GM21528 (cell line): ENCODE measurements at regions not wholly inside any gene's neighbourhood (a gene's known extent, or its start where the extent isn't known, plus 50 kb on each side); places are given as distances from the start of the nearest gene placed in this dataset.
"Not testable (repeated sequence)": the region's sequence is repeated elsewhere in the genome, so short reads cannot be mapped to it uniquely, and the experiment has no call there.

Experiments used
- ATAC-seq: cut with Tn5 transposase; IDR thresholded peaks from one replicate; pipeline ENCODE4 v1.9.1; 2021; ENCODE audit warnings: mild to moderate bottlenecking, moderate library complexity; ENCODE audit not compliant: unreplicated experiment, low FRiP score

DNA sequence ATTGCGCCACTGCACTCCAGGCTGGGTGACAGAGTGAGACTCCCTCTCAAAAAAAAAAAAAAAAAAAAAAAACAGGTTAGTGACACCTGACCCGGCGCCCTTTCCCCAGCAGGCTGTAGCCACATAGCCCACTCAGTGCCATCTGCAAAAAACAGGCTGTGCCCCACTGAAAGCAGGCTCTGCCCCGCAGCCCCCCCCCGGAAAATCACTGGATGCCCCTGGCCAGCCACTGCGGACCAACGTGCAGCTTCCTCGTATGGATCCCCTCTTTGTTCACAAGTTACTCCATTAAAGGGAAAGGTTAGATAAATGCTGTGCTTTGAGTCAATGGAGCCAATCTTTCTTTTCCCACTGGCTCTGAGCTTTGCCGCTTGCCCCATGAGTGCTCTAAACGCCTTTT lies 660.3 kb downstream of the TBC1D22A start:
- no peak for ATAC-seq

DNA sequence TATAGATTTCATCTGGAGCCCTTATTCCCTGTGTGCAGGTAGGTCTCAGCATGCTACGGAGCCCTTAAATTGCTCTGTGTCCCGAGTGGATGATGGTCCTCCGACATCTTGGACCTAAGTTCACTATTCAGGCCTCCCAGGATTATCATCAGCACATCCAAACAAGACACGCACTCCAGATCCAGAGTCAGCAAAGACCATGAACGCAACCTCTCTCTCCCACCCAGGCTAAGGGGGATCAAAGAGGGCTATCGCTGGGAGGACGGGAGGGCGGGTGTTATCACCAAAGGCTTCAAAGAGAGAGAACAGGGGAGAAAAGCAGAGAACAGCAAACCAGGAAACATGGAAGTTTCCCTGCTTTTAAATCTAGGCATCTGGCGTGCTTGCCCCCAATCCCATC lies 659.4 kb downstream of the TBC1D22A start:
- ATAC-seq: no peak

DNA sequence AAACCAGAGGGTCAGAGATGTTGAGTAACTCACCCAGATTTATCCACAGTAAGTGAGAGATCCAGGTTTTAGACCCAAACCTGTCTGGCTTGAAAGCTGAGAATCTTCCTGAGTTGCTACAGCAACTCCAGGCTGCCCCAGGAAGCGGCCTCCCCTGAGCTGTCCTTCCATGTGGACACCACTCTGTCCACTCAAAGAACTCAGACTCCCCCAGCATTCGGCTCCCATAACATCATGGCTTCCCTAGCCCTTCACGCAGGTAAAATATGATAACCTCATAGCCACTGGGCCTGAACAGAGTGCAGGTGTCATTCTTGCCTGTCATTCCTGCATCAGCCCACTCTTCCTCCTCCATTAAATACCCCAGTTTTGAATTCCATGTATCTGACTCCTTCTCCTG lies 657.8 kb downstream of the TBC1D22A start:
- no peak for ATAC-seq

DNA sequence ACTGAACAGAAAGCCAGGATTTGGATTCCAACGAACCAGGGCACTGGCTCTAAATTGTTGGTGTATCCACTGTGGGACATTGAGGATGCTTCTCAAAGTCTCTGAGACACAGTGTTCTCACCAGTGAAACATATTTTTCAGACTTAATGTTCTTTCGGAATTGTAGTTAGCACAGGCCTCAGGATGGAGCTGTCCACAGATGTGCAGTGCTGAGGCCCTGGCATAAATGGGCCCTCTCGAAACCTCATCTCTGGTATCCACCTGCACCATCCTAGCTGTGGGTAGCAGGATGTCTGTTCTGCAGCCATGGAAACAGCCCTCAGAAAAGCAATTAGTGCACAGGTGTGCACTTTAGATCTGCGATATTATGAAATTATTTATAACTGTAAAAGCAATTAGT lies 656.8 kb downstream of the TBC1D22A start:
- ATAC-seq: no peak

DNA sequence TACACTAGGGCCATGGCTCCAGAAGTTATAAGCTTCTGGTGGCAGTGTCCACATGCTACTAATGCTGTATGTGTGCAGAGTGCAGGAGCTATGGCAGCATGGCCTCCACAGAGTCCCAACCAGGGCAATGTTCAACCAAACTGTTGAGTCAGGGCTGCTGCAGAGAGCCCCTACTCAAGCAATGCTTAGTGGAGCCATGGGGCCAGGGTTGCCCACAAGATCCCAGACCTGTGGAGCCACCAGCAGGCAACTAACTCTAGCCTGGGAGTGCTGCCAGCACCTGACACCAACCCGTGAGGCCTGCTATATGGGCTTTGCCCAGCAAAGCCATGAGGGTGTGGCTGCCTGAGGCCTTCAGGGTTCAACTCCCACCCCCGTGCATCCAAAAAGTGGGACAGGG lies 655.2 kb downstream of the TBC1D22A start:
- ATAC-seq: no peak

DNA sequence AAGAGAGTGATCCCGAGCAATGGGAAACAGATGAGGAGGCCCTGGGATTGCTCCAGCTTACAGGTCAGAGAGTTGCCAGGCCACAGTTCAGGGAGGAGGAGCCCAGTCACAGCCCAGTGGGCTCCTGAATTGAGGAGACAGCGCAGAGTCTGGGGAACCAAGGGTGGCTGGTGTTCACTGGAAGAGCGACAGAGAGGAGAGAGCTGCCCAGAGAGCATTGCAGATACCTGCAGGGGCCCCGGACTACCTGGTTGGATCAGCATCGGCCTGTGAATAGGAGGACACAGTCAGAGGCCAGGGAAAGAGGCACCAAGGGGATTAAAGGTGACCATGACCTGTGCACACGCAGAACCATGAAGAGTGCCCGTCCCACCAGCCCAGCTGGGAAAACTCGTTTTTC lies 648.6 kb downstream of the TBC1D22A start:
- ATAC-seq: no peak

DNA sequence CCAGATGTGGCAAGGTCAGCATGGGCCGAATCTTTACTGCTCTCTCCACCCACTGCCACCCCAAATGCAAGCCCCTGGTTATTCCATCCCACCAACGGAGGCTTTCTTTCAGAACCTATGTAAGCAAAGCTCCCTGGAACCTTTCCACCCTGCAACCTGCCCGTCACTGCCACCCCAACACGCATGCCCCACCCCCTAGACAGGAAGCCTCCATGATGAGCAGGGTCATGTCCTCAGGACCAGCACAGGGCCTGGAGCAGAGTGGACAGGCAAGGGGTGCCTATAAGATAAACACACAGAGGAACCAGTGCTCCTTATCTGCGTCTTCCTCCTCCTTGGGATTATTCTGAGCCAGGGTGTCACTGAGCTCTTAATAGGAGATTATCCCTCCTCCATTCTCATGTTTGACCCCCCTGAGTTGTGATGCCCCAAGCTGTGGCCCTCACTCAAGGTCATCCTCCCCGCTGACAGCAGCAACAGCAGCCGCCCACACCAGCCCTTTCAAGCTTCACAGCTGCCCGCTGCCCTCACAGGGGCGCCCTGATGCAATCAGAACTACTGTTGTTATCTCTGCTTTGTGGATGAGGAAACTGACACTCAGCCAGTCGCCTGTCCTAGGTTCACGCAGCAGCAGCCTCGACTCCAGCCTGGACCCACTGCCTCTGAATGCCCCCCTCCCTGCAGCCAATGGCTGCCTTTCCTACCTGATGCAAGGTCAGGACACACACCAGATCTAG lies 647.3 kb downstream of the TBC1D22A start:
- no peak for ATAC-seq

DNA sequence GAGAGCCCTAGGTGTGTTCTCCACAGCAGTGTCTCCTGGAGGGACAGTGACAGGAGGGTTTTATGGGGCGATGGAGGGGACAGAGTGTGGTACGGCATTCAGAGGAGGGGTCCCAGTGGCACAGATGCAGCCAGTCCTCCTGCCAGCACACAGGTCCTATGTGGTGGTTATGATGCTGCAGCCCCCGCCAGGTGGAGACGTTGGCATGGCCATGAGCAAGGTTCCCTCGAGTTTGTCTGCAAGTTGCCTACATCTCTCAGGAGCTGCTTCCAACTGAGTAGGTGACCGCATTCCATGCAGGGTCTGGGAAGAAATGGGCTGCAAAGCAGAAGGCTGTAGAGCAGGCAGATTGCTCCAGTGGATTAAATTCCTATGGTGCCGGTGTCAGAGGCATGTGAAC lies 646.0 kb downstream of the TBC1D22A start:
- ATAC-seq: no peak

DNA sequence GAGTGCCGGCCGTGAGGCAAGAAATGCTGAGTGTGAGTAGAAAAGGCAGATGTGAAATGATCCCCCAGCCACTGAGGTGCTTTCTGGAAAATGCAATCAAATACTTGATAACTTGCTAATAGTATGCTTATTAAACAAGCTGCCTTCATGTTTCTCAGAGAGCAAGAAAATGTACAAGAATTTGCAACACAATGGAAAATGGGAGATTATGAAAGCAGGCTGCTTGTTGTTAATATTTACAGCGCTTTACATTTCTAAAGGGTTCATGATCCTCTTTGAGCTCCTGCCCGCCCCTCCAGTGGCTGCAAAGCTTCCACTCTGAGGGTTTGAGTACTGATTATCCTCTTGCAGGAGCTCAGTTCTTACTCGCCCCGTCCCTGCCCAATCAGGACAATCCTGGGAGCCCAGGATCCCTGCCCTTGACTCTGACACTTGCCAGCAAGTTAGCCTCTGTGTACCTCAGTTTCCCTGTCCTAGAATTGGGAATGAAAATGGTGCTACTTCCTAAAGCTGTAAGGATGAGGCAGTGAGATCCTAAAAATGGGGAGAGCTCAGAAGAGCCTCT lies 645.1 kb downstream of the TBC1D22A start:
- ATAC-seq: no peak

DNA sequence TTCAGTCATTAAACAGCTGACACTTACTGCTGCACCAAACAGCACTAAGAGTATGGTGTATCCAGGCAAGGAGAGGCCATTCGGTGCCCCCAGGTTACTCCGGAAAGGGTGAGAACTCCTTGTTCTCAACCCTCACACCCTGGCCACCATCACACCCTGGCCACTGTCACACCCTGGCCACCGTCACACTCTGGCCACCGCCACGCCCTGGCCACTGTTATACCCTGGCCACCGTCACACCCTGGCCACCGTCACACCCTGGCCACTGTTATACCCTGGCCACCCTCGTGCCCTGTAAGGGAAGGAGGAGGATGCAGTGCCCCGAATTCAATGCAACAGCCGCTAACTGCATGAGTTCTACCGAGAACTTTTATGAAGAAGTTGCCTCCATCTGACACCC lies 644.4 kb downstream of the TBC1D22A start:
- no peak for ATAC-seq

DNA sequence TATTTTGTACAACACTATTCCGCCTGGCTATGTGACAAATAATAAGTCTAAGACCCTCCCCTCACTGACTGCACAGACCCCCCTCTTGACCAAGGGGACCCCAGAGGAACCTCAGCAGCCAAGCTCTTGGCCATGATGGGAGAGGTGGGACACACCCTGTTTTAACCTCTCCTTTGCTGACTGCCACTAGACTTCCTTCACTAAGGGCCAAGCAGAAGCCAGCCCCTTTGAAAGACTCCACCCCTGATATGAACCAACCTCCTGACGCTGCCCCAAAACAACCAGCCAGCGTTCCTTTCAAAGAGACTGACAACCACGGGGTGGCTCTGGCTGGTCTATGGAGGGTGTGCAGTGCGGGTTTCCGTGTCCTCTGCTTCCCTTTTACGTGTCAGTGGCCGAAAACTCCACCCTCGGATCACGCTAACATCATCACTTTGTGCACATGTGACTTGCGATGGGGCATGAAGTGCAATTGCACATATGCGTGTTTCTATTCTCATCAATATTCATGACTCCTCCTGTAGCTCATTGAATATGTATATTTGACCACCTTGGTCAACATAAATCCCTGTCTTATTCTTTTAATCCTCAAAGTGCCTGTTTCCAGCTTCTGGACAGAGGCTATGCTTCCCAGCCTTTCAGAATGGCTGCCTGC lies 643.9 kb downstream of the TBC1D22A start:
- ATAC-seq: no peak

DNA sequence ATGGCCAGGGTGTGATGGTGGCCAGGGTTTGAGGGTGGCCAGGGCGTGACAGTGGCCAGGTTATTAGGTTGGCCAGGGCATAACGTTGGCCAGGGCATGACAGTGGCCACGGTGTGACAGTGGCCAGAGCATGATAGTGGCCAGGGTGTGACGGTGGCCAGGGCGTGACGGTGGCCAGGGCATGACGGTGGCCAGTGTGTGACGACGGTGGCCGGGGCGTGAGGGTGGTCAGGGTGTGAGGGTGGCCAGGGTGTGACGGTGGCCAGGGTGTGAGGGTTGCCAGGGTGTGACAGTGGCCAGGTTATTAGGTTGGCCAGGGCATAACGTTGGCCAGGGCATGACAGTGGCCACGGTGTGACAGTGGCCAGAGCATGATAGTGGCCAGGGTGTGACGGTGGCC lies 642.8 kb downstream of the TBC1D22A start:
- ATAC-seq: not testable (repeated sequence)

DNA sequence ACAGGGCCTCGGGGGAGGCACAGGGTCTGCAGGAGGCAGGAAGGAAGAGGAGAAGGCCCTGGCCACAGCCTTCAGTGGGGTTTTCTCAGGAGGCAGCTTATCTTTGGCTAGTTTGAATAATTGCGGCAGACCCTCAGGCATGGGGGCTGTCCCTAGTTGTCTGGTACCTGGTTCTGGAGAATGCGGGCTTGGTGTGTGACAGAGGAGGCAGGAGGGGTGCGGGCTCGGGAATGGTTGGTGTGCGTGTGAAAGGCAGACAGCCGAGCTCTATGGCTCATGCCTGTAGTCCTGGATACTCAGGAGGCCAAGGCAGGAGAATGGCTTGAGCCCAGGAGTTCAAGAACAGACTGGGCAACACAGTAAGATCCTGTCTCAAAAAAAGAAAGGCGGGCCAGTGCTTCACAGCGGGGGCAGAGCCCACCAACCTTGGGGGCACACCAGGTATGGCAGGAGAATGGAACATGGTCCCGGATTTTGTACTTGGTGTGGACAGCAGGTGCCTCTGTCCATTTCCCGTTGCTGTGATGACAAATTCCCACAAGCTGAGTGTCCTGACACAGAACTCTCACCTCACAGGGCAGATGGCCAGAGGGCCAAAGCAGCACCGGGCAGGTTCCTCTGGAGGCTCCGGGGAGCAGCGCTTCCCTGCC lies 640.6 kb downstream of the TBC1D22A start:
- no peak for ATAC-seq

DNA sequence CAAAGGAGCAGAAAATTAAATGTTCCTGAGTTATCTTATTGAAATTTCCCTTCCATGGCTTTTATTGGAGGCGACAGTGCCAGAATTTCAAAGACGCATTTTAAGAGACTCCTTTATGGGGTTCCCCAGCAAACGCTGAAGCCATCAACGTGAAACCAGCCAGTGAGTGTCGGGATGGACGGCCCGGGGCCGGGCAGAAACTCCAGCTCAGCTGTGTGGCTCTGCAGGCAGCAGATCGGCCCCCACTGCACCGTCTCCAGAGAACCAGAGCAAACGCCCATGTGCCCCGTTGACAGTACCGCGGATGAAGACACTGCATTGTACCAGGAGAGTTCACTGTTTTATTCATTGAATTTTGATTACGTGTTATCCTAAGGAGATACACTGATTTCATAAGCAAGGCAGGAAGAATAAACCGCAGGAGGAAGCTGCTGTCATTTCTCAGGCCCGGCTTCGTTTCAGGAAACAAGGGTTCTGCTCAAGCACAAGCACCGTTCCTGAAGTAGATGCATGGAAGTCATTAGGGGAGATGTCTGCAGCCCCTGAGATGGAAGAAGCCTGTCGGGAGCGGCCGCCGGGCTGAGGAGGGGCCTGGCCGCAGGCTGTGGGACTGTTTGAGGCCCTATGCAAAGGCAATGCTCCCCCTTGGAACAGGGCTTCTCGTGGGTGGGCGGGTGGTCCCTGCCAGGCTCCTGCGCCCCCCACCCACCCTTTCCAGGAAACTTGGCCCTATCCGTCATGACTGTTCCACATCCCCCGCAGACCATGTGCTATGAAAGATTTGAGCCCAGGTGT lies 639.7 kb downstream of the TBC1D22A start:
- ATAC-seq: no peak

DNA sequence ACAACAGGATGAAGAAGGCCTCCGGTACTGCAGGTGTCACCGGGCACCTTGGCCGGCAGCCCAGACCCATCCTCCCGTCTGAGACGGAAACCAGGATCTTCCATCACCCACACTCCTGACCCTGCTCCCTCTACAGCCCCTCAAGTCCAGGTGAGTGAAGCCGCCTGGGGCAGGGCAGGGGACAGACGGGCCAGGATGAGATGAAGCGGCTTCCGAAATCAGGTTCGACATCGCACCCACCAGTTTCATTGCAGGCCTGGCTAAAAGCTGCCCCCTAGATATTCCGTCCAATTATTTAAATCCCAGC lies 639.1 kb downstream of the TBC1D22A start:
- ATAC-seq: no peak

DNA sequence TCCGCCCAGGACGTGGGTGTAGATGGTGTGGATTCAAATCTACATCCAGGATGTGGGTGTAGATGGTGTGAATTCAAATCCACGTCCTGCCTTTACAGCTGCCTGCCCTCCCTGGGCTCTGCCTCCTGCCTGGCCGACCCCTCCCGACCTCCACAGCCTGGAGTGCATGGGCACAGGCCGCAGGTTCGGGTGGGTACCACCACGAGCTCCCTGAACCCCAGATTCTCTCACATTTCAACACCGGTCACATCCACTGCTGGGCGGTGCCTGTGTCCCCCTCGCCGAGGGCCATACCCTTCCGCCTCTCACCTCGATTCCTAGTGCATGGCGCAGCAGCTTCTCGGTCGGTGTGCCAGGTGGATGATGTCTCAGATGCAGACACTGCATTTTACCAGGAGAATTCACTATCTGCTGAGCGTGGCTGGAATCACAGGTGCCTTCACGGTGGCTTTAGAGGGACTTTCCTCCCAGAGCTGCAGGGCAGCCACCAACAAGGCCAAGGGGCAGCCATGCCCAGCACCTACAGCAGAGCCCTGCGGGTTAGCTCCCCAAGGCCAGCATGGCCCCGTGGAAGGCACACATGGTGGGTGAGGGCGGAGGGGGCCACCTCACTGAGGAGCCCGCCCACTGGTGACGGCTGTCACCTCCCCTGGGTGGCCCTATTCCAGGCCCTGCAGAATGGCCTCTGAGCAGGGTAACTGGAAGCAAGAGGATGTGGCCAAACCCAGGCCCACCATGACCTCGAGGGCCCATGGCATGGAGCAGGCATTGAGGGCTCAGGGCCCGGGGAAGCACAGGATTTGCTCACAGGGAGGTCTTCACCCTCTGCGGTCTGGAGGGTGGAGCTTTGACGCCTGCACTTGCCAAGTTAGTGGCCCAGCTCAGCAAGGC lies 638.5 kb downstream of the TBC1D22A start:
- no peak for ATAC-seq

DNA sequence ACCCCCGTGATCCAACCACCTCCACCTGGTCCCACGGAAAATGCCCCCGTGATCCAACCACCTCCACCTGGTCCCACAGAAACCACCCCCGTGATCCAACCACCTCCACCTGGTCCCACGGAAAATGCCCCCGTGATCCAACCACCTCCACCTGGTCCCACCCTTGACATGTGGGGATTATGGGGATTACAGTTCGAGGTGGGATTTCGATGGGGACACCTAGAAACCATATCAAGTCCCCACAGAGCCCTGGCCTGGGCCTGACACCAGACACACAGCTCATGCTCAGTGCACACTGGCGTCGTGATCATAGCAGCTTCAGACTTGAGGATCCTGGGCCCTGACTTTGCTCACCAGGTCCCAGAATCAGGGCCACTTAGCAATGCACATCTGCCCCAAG lies 637.7 kb downstream of the TBC1D22A start:
- not testable (repeated sequence) for ATAC-seq

DNA sequence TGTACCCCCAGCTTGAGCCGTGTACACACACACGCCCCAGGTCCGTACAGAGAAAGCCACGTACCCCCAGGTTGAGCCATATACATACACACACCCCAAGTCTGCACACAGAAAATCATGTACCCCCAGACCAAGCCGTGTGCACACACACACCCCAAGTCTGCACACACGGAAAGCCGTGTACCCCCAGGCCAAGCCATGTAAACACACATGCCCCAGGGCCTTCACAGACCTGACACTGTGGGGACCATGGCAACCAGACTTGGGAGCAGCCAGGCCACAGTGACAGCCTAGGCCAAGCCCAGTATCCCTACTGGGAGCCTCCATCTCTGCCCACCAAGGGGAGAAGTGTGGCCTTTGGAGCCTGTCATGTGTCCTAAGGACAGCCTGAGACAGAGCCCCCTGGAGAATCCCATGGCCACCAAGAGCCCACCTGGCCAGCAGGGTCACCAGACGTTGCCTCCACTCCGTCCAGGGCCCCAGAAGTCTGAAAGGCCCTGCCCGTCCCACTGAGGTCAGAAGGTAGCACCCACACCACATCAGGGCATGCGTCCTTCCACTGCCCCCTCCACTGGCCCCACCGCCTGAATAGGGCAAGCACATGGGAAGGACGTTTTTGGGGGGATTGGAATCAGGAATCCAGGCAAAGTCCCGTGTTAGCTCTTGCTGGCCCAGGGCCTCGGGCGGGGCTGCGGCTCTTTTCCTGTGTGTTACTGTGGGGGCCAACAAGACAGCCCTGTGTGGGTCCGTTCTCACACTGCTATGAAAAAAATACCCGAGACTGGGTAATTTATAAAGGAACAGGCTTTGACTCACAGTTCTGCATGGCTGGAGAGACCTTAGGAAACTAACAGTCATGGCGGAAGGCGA lies 636.7 kb downstream of the TBC1D22A start:
- no peak for ATAC-seq

DNA sequence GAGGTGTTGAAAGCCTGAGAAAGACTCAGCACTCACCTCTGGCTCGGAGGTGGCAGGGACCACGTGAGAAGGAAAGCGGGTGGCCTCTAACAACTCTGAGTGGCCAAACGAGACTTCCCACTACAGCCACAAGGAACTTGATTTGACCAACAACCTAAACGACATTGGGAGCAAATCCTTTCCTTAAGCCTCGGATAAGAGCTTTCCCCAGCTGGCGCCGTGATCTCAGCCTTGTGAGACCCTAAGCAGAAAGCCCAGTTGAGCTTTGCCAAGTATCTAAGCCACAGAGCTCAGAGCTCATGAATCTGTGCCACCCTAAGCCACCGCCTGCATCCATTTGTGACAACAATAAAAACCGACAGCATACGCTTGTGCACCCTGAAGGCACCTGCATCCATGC lies 636.0 kb downstream of the TBC1D22A start:
- no peak for ATAC-seq
